ENCODE measurements at regions not wholly inside any gene's neighbourhood (a gene's known extent, or its start where the extent isn't known, plus 50 kb on each side); places are given as distances from the start of the nearest gene placed in this dataset.

- Histone ChIP-seq H2AFZ (ENCODE audit: low read depth) (no peak overlapping the region), H3K9me3 (no peaks in the 10 kb centered on the region), H3K9ac (no peak overlapping the region), H3F3A (replicated peaks; ENCODE audit: insufficient read depth) (no peaks in the 10 kb centered on the region), H3K36me3 (replicated peaks in 1 of 2; ENCODE audit: control insufficient read depth in 1 of 2, insufficient read depth in 2 of 2, low read length in 1 of 2) (no peaks in the 10 kb centered on the region), H3K4me3 (ENCODE audit: low read depth in 2 of 2, low read length in 1 of 2) (no peak overlapping the region), H3K79me2 (ENCODE audit: insufficient read depth) (no peaks in the 10 kb centered on the region), H3K4me2 (no peak overlapping the region), H3K27ac (ENCODE audit: low read depth in 2 of 2, low read length in 1 of 2) (no peak overlapping the region), H3K4me1 (ENCODE audit: control insufficient read depth in 1 of 2, insufficient read depth in 2 of 2, low read depth in 1 of 2, low read length in 1 of 2) (no peaks in the 10 kb centered on the region), H3K9me2 (no peaks in the 10 kb centered on the region), H4K20me1 (ENCODE audit: insufficient read depth) (no peaks in the 10 kb centered on the region), H3K27me3 (ENCODE audit: insufficient read depth) (no peaks in the 10 kb centered on the region)
- no peak for DNase-seq
- TF ChIP-seq POLR2AphosphoS5 (IDR thresholded peaks at IDR 0.05; ENCODE audit: low read depth, low read length) (no peak), USF1 (IDR thresholded peaks at IDR 0.05; ENCODE audit: borderline replicate concordance, low read depth) (no peak), RFX5 (IDR thresholded peaks at IDR 0.05; ENCODE audit: low read length) (no peak), MXI1 (IDR thresholded peaks at IDR 0.05; ENCODE audit: low read depth, low read length) (no peak), FOSL2 (IDR thresholded peaks at IDR 0.05; ENCODE audit: borderline replicate concordance, low read depth) (no peak), CHD2 (IDR thresholded peaks at IDR 0.05; ENCODE audit: low read length, partially characterized antibody) (no peak), CTCF (IDR thresholded peaks at IDR 0.05) (no peak), SIN3A (IDR thresholded peaks at IDR 0.05; ENCODE audit: borderline replicate concordance, low read depth, low read length) (no peak), FOXM1 (IDR thresholded peaks at IDR 0.05; ENCODE audit: low read depth) (no peak), PBX3 (IDR thresholded peaks at IDR 0.05) (no peak)
- ChIA-PET POLR2A (no interaction called here), CTCF (no interaction called here)
- WGBS (ENCODE audit: low lambda C conversion rate), result 28% methylated on average over 4 of the region's 4 CpGs
These were observed 593.5 kb upstream of the FAT3 start for GRCh38 chr11:91630916-91631673.

- Histone ChIP-seq H2AFZ (ENCODE audit: low read depth) (no peak overlapping the region), H3F3A (replicated peaks; ENCODE audit: insufficient read depth) (no peaks in the 10 kb centered on the region), H3K9me2 (no peaks in the 10 kb centered on the region), H3K4me3 (ENCODE audit: low read depth in 2 of 2, low read length in 1 of 2) (no peak overlapping the region), H3K36me3 (replicated peaks in 1 of 2; ENCODE audit: control insufficient read depth in 1 of 2, insufficient read depth in 2 of 2, low read length in 1 of 2) (no peaks in the 10 kb centered on the region), H4K20me1 (ENCODE audit: insufficient read depth) (no peaks in the 10 kb centered on the region), H3K9ac (no peak overlapping the region), H3K27me3 (ENCODE audit: insufficient read depth) (no peaks in the 10 kb centered on the region), H3K4me1 (ENCODE audit: control insufficient read depth in 1 of 2, insufficient read depth in 2 of 2, low read depth in 1 of 2, low read length in 1 of 2) (no peaks in the 10 kb centered on the region), H3K9me3 (no peaks in the 10 kb centered on the region), H3K4me2 (0 out of 2 replicates have a peak overlapping the region, but pooled peaks have one; percentile 23), H3K27ac (ENCODE audit: low read depth in 2 of 2, low read length in 1 of 2) (no peak overlapping the region), H3K79me2 (ENCODE audit: insufficient read depth) (no peaks in the 10 kb centered on the region)
- 52% methylated on average over 1 of the region's 1 CpG for WGBS (ENCODE audit: low lambda C conversion rate)
- POLR2A ChIA-PET, result no interaction called here
- no peak for DNase-seq
- CTCF ChIA-PET, result interaction anchor here (1.5 kb wide), 1 partner anchor 11 kb away, joined by 3 read pairs; no protein-coding TSS in a partner anchor
- TF ChIP-seq IRF3 (IDR thresholded peaks at IDR 0.05; ENCODE audit: low read depth, low read length) (no peak), RXRA (IDR thresholded peaks at IDR 0.05; ENCODE audit: borderline replicate concordance, low read depth) (no peak), SIN3A (IDR thresholded peaks at IDR 0.05; ENCODE audit: borderline replicate concordance, low read depth, low read length) (no peak), POLR2AphosphoS5 (IDR thresholded peaks at IDR 0.05; ENCODE audit: low read depth, low read length) (no peak), REST (IDR thresholded peaks at IDR 0.05; ENCODE audit: low read depth, low read length) (no peak), GATA2 (CRISPR knock-in tag; IDR thresholded peaks at IDR 0.05) (no peak), USF1 (IDR thresholded peaks at IDR 0.05; ENCODE audit: borderline replicate concordance, low read depth) (no peak), USF2 (IDR thresholded peaks at IDR 0.05; ENCODE audit: borderline replicate concordance, low read depth, low read length) (no peak)
These were observed 599.1 kb upstream of the FAT3 start for GRCh38 chr11:91625495-91625894.

Measured in SK-N-SH (cell line).